HCT116 (cell line): ENCODE measurements at regions not wholly inside any gene's neighbourhood (a gene's known extent, or its start where the extent isn't known, plus 50 kb on each side); places are given as distances from the start of the nearest gene placed in this dataset.

Experiments used
- ATAC-seq: fragments of 200-7000 bp; cut with Tn5 transposase; 2 replicates; pipeline ENCODE4 v1.9.1; 2020; ENCODE audit warnings: mild to moderate bottlenecking, moderate library complexity
- BruUV-seq: library from RNA; stranded (reverse); fragments of 400-500 nt; replicated peaks from 2 replicates; lab custom pipeline; 2021; lab: Mats Ljungman, UMichigan
- CTCF ChIA-PET: fragments of 300-600 bp; sonication (Branson Sonifier 250); formaldehyde crosslinking; loops from one replicate; lab custom pipeline; 2021; ENCODE audit warnings: antibody characterized with exemption; lab: Charles Lee
- POLR2A ChIA-PET: fragments of 300-600, 350-600 bp; sonication (Branson Sonifier 250); formaldehyde crosslinking; loops from one replicate; lab custom pipeline; 2021; ENCODE audit warnings: antibody characterized with exemption; lab: Charles Lee
- RAD21 ChIA-PET, 2 experiments: fragments of 300-600 bp; sonication (Branson Sonifier 250); formaldehyde crosslinking; loops; one replicate each; lab custom pipeline; 2023; ENCODE audit warnings: low total read pairs in 2 of 2; ENCODE audit not compliant: uncharacterized antibody in 2 of 2, unreplicated experiment in 2 of 2, low non-redundant PET in 1 of 2; lab: Charles Lee
- DNase-seq: peaks from one replicate; pipeline ENCODE4 v3.0.0-alpha.2; 2010; ENCODE audit warnings: low read depth, low spot score
- H2AFZ ChIP-seq: fragments of 200-600 bp; shearing (Covaris generic), sonication (generic); 2 replicates; pipeline ENCODE4 v1.6.1; 2017; ENCODE audit warnings: low read depth, mixed run types, mixed read lengths, antibody characterized with exemption, low read length; ENCODE audit not compliant: poor library complexity, severe bottlenecking
- H3K27ac ChIP-seq: 2 replicates; pipeline ENCODE4 v1.5.1; 2012; ENCODE audit warnings: low read depth, low read length
- H3K27me3 ChIP-seq: fragments of 200-600 bp; sonication (generic); 2 replicates; pipeline ENCODE4 v1.6.1; 2016; ENCODE audit warnings: mixed run types, low read length, mixed read lengths; ENCODE audit not compliant: insufficient read depth
- H3K36me3 ChIP-seq, 2 experiments: fragments of 200-500 bp in 1 of 2; fragments of 200-600 bp in 1 of 2; sonication (Bioruptor generic) in 1 of 2; sonication (generic) in 1 of 2; 2 replicates each; pipeline versions ENCODE4 v1.5.1 to v1.6.1; 2014 to 2016; ENCODE audit warnings: low read length in 2 of 2, inconsistent platforms in 1 of 2, mixed read lengths in 1 of 2, mixed run types in 1 of 2; ENCODE audit not compliant: insufficient read depth in 2 of 2, control insufficient read depth in 1 of 2
- H3K4me1 ChIP-seq, 2 experiments: fragments of 200-600 bp in 1 of 2; sonication (generic) in 1 of 2; 2 replicates each; pipeline versions ENCODE4 v1.5.1 to v1.6.1; 2012 to 2017; ENCODE audit warnings: low read length in 2 of 2, inconsistent platforms in 1 of 2, mild to moderate bottlenecking in 1 of 2, mixed read lengths in 1 of 2, mixed run types in 1 of 2, moderate library complexity in 1 of 2; ENCODE audit not compliant: insufficient read depth in 2 of 2, control insufficient read depth in 1 of 2
- H3K4me2 ChIP-seq: fragments of 200-600 bp; sonication (generic); 2 replicates; pipeline ENCODE4 v1.6.1; 2017; ENCODE audit warnings: mixed run types, low read length, mixed read lengths
- H3K4me3 ChIP-seq, 2 experiments: fragments of 200-600 bp in 1 of 2; sonication (generic) in 1 of 2; replicated peaks in 1 of 2; 2 replicates each; pipeline ENCODE4 v1.5.1; 2011 to 2016; ENCODE audit warnings: low read length in 2 of 2, control low read depth in 1 of 2, low read depth in 1 of 2, mild to moderate bottlenecking in 1 of 2, mixed read lengths in 1 of 2, mixed run types in 1 of 2
- H3K79me2 ChIP-seq: fragments of 200-600 bp; sonication (generic); 2 replicates; pipeline ENCODE4 v1.6.1; 2017; ENCODE audit warnings: mild to moderate bottlenecking, mixed run types, low read length, moderate library complexity, mixed read lengths; ENCODE audit not compliant: insufficient read depth
- H3K9ac ChIP-seq: fragments of 200-600 bp; sonication (generic); 2 replicates; pipeline ENCODE4 v1.6.1; 2016; ENCODE audit warnings: low read length, mixed read lengths
- H3K9me2 ChIP-seq: fragments of 200-600 bp; sonication (generic), shearing (Covaris generic); 2 replicates; pipeline ENCODE4 v1.6.1; 2017; ENCODE audit warnings: mixed run types, mild to moderate bottlenecking, moderate library complexity; ENCODE audit not compliant: insufficient read depth
- H3K9me3 ChIP-seq, 2 experiments: fragments of 200-500 bp in 1 of 2; fragments of 200-600 bp in 1 of 2; sonication (Bioruptor generic) in 1 of 2; sonication (generic) in 1 of 2; 2 replicates each; pipeline ENCODE4 v1.6.1; 2014 to 2017; ENCODE audit warnings: low read length in 2 of 2, mixed read lengths in 2 of 2, inconsistent platforms in 1 of 2, low read depth in 1 of 2, mild to moderate bottlenecking in 1 of 2, mixed run types in 1 of 2, moderate library complexity in 1 of 2; ENCODE audit not compliant: control insufficient read depth in 1 of 2, insufficient read depth in 1 of 2
- H4K20me1 ChIP-seq: fragments of 200-600 bp; sonication (generic), shearing (Covaris generic); 2 replicates; pipeline ENCODE4 v1.6.1; 2017; ENCODE audit warnings: mixed run types, mild to moderate bottlenecking, moderate library complexity; ENCODE audit not compliant: insufficient read depth
- ATF3 ChIP-seq: IDR thresholded peaks from 2 replicates; pipeline ENCODE4 v1.6.1; 2012
- CBX3 ChIP-seq: IDR thresholded peaks from 2 replicates; pipeline ENCODE4 v1.6.1; 2012; ENCODE audit warnings: low read depth
- CEBPB ChIP-seq: IDR thresholded peaks from 2 replicates; pipeline ENCODE4 v1.6.1; 2012; ENCODE audit warnings: low read depth
- CTCF ChIP-seq, 3 experiments: fragments of 200-600 bp in 1 of 3; sonication (generic) in 1 of 3; IDR thresholded peaks in 2 of 3; conservative IDR thresholded peaks in 1 of 3; 2 replicates each; pipeline ENCODE4 v1.5.1; 2012 to 2017; ENCODE audit warnings: low read depth in 2 of 3, low read length in 2 of 3, antibody characterized with exemption in 1 of 3, borderline replicate concordance in 1 of 3, control low read depth in 1 of 3, mild to moderate bottlenecking in 1 of 3, mixed read lengths in 1 of 3, mixed run types in 1 of 3, moderate library complexity in 1 of 3; ENCODE audit not compliant: insufficient read depth in 1 of 3
- EGR1 ChIP-seq: IDR thresholded peaks from 2 replicates; pipeline ENCODE4 v1.6.1; 2012; ENCODE audit warnings: low read depth
- EZH2 ChIP-seq: fragments of 200-600 bp; sonication (generic); IDR thresholded peaks from 2 replicates; pipeline ENCODE4 v1.6.1; 2017; ENCODE audit warnings: antibody characterized with exemption, mixed run types
- POLR2A ChIP-seq: IDR thresholded peaks from 2 replicates; pipeline ENCODE4 v1.7.0; 2011; ENCODE audit warnings: borderline replicate concordance; ENCODE audit not compliant: insufficient read depth, insufficient read length; ENCODE audit errors: extremely low read depth
- POLR2AphosphoS5 ChIP-seq: IDR thresholded peaks from 2 replicates; pipeline ENCODE4 v1.6.1; 2011; ENCODE audit warnings: mild to moderate bottlenecking, low read depth, low read length, moderate library complexity
- REST ChIP-seq: IDR thresholded peaks from 2 replicates; pipeline ENCODE4 v1.6.1; 2012; ENCODE audit warnings: low read depth
- SIN3A ChIP-seq: IDR thresholded peaks from 2 replicates; pipeline ENCODE4 v1.6.1; 2012; ENCODE audit warnings: low read depth
- SP1 ChIP-seq: IDR thresholded peaks from 2 replicates; pipeline ENCODE4 v1.6.1; 2012; ENCODE audit warnings: low read depth
- ZNF274 ChIP-seq: fragments of 200-500 bp; sonication (Bioruptor generic); IDR thresholded peaks from 2 replicates; pipeline ENCODE4 v1.6.1; 2014; ENCODE audit warnings: mild to moderate bottlenecking, low read depth, low read length, inconsistent platforms
- intact Hi-C: fragments of 100-400 bp; cut with micrococcal nuclease; formaldehyde crosslinking; loops from 2 replicates; pipeline ENCODE4 v1.10.0; 2022

- TF ChIP-seq CTCF (IDR thresholded peaks at IDR 0.05 in 2 of 3, conservative IDR thresholded peaks at IDR 0.05 in 1 of 3; ENCODE audit: borderline replicate concordance in 1 of 3, insufficient read depth in 1 of 3, low read depth in 2 of 3, low read length in 2 of 3) = no peak
- TF ChIP-seq SP1 = no peak
- TF ChIP-seq REST = no peak
- TF ChIP-seq POLR2AphosphoS5 = no peak
- no peak for TF ChIP-seq EZH2
- TF ChIP-seq ZNF274 = no peak
- TF ChIP-seq CBX3 = no peak
- TF ChIP-seq CEBPB = no peak
- no peak for TF ChIP-seq SIN3A
- no peak for TF ChIP-seq EGR1
- no peak for TF ChIP-seq ATF3
- TF ChIP-seq POLR2A = no peak
- H4K20me1 ChIP-seq = no peaks in the 10 kb centered on the region
- no peak for ATAC-seq
- no peak overlapping the region for H2AFZ ChIP-seq
- H3K9me3 ChIP-seq = peaks cover 6 to 13% of the 10 kb centered on the region in 2 experiments; a peak in 3 of 4 replicates
- H3K4me3 ChIP-seq = no peak overlapping the region
- no peaks in the 10 kb centered on the region for H3K4me1 ChIP-seq
- ChIA-PET CTCF (no interaction called here), POLR2A (no interaction called here), RAD21 (no interaction called here)
- no peak overlapping the region for H3K4me2 ChIP-seq
- H3K79me2 ChIP-seq = no peaks in the 10 kb centered on the region
- BruUV-seq = no TSS peak
- H3K27ac ChIP-seq = no peak overlapping the region
- no peaks in the 10 kb centered on the region for H3K9me2 ChIP-seq
- no peaks in the 10 kb centered on the region for H3K27me3 ChIP-seq
- no peak for DNase-seq
- no peak overlapping the region for H3K9ac ChIP-seq
- intact Hi-C loops = no loop called here
- no peaks in the 10 kb centered on the region for H3K36me3 ChIP-seq
Measured at GRCh38 chr18:33937270-33937816, 287.4 kb downstream of the NOL4 start.
